ENCODE measurements at regions not wholly inside any gene's neighbourhood (a gene's known extent, or its start where the extent isn't known, plus 50 kb on each side); places are given as distances from the start of the nearest gene placed in this dataset.

DNA sequence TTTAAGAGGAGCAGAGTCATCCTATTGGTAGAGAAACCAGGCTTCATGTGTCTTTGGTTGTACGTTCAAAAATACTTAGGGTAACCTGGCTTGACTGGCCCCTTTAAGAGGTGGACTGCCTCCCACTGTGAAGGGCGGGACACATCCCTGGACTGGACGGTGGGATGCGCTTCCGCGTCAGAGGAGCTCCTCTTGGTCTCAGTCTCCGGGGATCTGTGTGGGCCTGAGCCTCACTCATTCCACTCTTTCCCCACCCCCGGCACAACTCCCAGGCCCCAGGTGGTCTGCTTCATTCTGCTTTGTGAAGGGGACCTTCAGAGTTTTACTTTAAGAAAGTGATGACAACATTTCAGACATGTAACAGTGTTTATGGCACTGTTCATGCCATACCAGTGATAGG lies 601.1 kb downstream of the IRX1 start:
- no peak overlapping the region for H3K4me3 ChIP-seq (ENCODE audit: low read depth, low read length)
- in situ Hi-C loops (cut with HindIII; ENCODE audit: low sequenced_read_pairs): no loop called here
- DNase-seq (ENCODE audit: low read depth, low spot score): no peak
- TF ChIP-seq CTCF (IDR thresholded peaks at IDR 0.05; ENCODE audit: low read depth, low read length): no peak

- in situ Hi-C loops (cut with HindIII; ENCODE audit: low sequenced_read_pairs): no loop called here
- no peak for DNase-seq (ENCODE audit: low read depth, low spot score)
- no peak for TF ChIP-seq CTCF (IDR thresholded peaks at IDR 0.05; ENCODE audit: low read depth, low read length)
- no peak overlapping the region for H3K4me3 ChIP-seq (ENCODE audit: low read depth, low read length)
Measured at GRCh38 chr5:4197151-4197550, 601.5 kb downstream of the IRX1 start.

- H3K4me3 ChIP-seq (ENCODE audit: low read depth, low read length): no peak overlapping the region
- in situ Hi-C loops (cut with HindIII; ENCODE audit: low sequenced_read_pairs): no loop called here
- TF ChIP-seq CTCF (IDR thresholded peaks at IDR 0.05; ENCODE audit: low read depth, low read length): no peak
- no peak for DNase-seq (ENCODE audit: low read depth, low spot score)
Measured at GRCh38 chr5:4198461-4198860, 602.8 kb downstream of the IRX1 start.

- DNase-seq (ENCODE audit: low read depth, low spot score): no peak
- H3K4me3 ChIP-seq (ENCODE audit: low read depth, low read length): no peak overlapping the region
- no peak for TF ChIP-seq CTCF (IDR thresholded peaks at IDR 0.05; ENCODE audit: low read depth, low read length)
- in situ Hi-C loops (cut with HindIII; ENCODE audit: low sequenced_read_pairs): no loop called here
Measured at GRCh38 chr5:4199049-4199841, 603.6 kb downstream of the IRX1 start.

DNA sequence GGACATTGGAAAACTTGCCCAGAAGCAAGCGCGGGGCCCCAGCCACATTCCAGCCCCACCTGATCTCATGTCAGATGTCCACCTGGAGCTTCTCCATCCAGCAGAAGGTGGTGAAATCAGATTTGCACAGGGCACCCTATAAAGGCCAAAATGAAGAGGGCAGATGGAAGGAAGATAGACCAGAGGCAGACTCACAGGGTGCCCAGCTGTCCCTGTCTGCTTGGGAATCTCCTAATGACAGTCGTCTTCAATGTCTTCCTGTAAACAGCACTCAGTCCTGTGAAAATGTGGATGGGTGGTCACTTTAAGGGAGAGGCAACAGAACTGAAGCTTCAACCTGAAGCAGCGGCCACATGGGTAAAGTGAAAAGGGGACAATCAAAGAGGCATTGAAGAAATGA lies 607.5 kb downstream of the IRX1 start:
- no peak for DNase-seq (ENCODE audit: low read depth, low spot score)
- H3K4me3 ChIP-seq (ENCODE audit: low read depth, low read length): no peak overlapping the region
- TF ChIP-seq CTCF (IDR thresholded peaks at IDR 0.05; ENCODE audit: low read depth, low read length): no peak
- in situ Hi-C loops (cut with HindIII; ENCODE audit: low sequenced_read_pairs): no loop called here

DNA sequence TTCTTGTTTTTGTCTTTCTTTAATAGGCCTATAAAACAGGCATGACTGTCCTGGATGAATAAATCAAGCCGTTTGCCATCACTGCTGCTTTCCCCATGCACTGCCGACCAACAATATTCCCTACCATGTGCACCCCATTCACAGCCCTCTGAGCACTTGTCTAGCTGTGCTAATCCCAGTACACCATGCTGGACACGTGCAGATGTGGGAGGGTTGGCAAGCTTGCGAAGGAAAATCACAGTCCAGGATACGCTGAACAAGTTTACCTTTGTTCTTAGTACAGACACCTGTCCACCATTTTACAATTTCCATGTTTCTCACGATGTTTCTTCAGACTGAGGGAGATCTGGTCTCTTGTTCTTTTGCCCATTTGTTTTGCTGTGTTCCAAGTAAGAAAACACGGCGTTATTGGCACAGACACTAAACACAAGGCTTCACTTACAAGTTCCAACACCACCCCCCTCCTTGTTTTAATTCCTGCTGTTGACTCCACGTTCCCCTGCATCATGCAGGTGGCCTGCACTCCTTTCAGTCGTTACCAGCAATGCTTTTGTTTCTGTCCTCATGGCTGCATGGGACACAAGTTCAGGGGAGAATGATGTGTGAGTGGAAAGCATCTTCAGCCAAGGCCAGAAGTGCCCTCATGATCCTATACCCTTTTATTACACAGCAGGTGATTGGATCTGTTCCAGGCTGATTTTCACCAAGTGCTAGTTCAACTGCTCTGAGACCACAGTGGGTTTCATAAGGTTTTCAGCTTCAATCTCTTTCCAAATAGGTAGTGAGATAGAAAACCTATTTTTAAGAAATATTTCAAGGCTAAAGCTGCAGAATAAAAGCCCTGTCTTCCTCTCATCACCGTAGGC lies 608.9 kb downstream of the IRX1 start:
- TF ChIP-seq CTCF (IDR thresholded peaks at IDR 0.05; ENCODE audit: low read depth, low read length): no peak
- no peak overlapping the region for H3K4me3 ChIP-seq (ENCODE audit: low read depth, low read length)
- no peak for DNase-seq (ENCODE audit: low read depth, low spot score)
- in situ Hi-C loops (cut with HindIII; ENCODE audit: low sequenced_read_pairs): no loop called here

All from astrocyte of the spinal cord (primary cell).